HG02610 (cell line): ENCODE measurements at regions not wholly inside any gene's neighbourhood (a gene's known extent, or its start where the extent isn't known, plus 50 kb on each side); places are given as distances from the start of the nearest gene placed in this dataset.
A peak's percentile ranks its signal among the peaks of the same experiment; 100 is the strongest.
"Not testable (repeated sequence)": the region's sequence is repeated elsewhere in the genome, so short reads cannot be mapped to it uniquely, and the experiment has no call there.

Experiments
- ATAC-seq: cut with Tn5 transposase; IDR thresholded peaks from one replicate; pipeline ENCODE4 v1.9.1; 2021; ENCODE audit warnings: mild to moderate bottlenecking, moderate library complexity; ENCODE audit not compliant: unreplicated experiment

DNA sequence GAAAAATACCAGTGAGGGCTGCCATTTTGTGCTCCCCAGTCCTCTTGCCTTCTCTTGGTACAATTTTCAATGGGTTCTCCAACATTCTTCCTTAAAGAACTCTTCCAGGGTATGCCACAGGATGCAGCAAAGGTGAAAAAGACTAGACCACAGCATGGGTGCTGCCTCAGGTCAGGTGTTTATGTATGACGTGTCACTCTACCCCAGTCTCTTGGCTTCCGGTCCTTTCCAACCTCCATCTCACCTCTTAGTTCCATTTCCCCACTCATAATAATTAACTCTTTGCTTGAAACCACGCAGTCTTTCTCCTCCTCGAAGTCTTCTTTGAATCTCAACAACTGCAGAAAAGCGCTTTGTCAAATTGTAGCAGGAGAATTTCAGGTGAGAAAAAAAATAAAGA is 104.7 kb upstream of the TBC1D5 start:
- no peak for ATAC-seq

DNA sequence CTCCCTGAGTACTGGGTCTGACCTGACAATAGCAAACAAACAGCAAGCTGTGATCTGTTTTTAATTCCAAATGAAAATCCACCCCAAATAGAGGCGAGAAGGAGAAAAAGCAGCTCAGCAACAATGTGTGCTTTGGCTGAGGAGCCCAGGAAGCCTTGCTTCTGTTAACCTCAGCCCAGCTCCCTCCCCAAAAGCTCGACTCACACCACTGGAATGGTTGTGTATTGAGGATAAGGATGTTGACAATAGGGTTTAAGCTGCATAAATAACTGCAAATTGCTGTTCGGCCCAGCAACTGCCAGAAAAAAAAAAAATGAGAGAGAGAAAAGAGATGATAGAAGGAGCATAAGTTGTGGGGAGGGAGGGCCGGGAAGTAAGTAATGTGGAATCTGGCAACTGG is 104.0 kb upstream of the TBC1D5 start:
- ATAC-seq: no peak

DNA sequence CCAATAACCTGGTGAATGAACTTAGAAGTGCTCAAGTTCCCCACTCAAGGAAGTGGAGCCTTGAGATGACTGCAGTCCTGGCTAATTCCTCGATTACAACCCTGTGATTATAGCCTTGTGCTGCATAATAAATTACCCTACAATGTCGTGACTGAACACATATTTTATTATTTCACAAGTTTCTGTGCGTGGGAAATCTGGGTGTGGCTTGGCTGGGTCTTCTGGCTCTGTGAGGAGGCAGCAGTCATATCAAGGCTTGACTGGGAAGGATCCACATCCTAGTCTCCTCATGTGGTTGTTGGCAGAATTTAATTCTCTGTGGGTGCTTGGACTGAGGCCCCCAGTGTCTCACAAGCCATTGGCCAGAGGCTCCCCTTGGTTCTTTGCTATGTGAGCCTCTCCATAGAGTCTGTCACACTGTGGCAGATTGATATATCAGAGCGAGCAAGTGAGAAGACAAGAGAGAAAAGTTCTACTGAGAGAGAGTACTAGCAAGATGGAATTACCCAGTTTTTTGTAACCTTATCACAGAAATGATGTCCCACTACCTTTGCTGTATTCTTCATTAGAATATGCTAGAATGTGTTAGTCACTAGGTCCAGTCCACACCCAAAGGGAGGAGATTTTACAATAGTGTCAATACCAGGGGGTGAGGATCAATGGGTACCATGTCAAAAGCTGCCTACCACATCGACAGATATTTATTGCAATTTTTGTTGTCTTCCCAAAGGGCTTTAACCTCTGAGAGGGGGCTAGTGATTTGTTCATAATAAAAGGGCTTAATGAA is 102.8 kb upstream of the TBC1D5 start:
- ATAC-seq: no peak

DNA sequence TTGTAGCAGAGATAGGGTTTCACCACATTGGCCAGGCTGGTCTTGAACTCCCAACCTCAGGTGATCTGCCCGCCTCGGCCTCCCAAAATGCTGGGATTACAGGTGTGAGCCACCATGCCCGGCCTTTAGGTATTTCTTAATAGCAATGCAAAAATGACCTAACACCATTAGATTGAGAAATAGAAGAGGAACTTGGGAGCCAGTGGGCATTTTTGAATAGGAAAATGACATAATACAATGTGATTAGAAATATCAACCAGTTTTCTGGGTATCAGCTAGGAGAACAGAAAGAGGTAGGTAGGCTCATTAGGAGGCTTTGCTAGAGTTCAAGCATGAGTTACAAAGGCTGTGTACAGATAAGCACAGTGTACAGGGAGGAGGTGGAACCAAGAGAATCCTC is 101.8 kb upstream of the TBC1D5 start:
- no peak for ATAC-seq

DNA sequence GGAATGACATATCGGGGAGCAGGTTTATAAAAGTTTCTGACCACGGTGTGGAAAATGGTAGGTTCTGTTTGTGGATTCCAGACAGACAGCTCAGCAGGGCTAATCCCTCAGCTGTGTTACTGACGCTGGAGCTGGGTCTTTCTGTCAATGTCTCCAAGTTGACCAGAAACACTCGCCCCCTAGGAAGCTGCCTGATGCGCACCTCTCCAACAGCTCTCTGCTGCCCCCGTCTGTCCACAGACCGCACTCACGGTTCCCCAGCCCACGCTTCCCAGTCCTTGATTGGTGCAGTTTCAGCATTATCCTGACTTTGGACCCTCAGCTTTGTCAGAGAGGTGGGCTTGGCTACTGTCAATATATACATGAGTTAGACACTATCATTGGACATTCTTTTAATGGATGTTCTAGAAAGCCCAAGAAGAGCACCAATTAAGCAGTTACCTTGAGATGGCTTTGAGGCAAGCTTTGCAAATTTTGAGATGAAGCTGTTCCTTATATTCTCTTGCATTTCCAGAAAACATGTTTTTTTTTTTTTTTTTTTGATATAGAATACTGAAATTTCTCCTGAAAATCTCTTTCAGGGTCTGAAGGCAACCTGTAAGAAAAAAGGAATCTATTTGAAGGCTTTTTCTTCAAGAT is 98.9 kb upstream of the TBC1D5 start:
- ATAC-seq: peak; percentile 83

DNA sequence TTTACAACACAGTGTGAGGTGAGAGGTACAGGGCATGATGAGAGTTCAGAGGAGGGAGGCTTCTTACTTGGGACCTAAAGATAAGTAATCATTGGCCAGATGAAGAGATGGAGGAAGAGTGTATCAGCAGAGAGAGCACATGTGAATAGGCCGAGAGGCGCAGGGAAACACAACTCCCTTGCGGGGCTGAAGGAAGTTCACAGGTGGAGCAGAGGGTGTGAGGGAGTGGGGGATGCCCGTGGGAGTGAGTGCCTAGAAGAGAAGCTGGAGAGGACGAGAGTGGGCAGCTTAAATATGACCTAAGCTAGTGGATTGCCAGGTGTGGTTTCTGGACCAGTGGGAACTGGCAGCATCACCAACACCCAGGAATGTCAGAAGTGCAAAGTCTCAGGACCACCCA is 98.2 kb upstream of the TBC1D5 start:
- ATAC-seq: no peak

DNA sequence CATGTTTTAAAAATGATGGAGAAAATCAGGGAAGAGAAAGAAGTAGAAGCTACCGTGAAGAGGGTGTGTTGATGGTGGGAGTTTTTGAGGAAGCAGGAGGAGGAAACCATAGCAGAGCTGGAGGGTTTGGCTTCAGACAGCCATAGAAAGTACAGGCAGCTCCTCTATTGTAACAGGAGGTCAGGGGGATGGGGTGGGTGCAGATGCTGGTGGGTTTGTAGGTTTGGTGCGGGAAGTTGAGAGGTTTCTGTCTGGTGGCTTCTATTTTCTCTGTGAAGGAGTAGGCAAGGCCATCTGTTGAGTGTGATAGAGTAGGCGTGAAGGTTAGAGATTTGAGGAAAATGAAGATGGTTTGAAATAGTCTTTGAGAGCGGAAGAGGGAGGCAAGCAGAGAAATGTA is 97.7 kb upstream of the TBC1D5 start:
- no peak for ATAC-seq

DNA sequence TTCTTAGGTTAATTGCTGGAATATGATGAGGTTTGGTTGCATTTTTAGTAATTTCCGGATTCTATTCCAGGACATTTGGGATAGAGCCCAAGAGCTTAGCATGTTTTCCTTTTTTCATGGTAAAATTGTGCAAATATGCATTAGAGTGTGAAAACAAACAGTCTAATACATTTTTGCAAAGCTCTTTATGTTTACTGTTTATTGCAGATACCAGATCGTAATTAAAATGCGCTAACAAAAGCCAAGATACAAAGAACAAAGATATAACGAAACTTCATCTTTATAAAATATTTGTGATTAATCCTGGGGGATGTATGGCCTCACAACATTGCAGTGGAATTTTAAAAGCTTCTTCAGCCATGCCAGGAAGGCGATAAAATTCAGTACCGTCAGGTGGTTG is 94.5 kb upstream of the TBC1D5 start:
- ATAC-seq: no peak

DNA sequence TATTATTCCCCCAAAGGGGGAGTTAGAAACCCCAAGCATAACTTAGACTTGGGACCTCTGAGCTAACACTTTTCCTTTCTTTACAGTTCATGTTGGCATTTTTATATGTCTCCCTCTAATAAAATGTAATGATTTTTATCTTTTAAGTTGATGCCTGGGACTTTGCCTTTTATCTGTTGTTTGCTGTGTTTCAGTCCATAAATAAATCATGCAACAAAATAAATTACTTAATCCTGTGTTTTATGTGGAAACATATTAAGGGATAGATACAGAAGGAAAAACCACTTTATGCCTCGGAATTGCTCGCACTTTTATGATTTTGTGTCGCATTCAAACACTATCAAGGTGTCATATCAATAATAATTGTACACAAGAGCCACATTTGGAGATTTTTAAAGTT is 93.7 kb upstream of the TBC1D5 start:
- no peak for ATAC-seq

DNA sequence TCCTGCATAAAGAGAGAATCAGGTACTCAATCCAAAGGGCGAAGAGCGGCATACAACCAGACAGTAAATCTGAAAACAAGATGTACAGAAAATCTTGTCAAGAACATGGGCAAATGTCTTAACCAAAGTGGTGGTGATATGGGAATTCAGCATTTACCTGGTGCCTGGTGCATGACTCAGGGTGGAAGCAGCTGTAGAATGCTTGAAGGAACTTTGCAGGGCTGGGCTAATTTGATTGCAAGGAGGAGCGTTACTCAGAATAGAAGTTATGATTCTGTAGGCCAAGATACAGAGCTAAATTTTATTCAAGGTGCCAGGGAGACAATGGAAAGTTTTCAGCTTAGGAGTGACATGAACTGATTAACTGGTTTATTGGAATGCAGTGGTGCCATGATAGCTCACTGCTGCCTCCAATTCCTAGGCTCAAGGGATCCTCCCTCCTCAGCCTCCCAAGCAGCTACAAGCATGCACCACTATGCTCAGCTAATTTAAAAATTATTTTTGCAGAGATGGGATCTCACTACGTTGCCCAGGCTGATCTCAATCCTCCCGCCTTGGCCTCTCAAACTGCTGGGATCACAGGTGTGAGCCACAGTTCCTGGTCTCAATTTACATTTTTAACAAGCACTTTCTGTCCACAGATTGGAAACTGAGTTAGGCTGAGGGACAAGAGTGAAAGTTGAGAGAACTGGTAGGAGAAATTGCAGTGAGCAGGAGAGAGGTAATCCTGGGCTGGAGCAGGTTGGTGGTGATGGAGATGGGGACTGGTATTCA is 91.5 kb upstream of the TBC1D5 start:
- no peak for ATAC-seq

DNA sequence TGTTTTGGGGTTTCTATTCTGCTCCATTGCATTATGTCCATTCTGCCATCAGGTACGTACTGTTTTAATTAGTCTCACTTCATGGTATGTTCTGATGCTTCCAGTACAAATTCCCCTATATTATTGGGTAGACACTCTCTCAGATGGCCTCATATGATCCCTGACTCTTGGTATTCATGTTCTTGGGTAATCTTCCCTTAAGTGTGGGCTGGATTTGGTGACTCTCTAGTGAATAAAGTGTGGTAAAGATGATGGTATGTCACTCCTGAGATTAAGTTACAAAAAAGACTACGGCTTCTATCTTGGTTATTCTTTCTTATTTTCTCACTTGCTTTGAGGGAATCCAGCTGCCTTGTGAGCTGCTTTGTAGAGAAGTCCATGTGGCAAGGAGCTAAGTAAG is 89.6 kb upstream of the TBC1D5 start:
- ATAC-seq: no peak

DNA sequence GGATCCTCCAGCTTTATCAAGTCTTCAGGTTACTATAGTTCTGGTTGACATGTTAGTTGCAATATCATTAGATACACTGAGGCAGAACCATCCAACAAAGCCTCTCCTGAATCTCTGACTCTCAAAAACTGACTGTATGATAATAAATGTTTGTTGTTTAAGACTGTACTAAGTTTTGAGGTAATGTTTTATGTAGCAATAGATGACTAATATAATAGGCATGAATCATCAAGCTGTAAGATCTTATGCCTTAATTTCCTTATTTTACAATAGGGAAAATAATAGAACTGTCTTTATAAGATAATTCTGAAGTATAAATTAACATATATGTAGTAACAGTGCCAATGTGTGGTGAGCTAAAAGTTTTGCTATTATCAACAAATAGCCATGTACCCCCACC is 88.9 kb upstream of the TBC1D5 start:
- no peak for ATAC-seq

DNA sequence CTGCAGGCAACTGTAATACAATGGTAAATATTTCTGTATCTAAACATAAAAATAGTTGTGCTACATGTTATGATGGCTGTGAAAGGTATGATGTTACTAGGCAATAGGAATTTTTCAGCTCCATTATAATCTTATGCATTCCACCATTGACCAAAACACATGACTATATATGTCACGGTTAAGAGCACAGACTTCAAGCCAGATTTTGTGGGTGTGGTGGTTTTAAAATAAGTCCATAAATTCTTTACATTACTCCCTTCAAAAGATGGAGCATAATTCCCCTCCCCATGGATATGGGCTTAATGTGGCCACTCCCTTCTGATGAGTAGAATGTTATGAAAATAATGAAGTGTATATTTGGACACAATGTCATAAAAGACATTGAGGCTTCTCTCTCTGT is 88.4 kb upstream of the TBC1D5 start:
- ATAC-seq: no peak

DNA sequence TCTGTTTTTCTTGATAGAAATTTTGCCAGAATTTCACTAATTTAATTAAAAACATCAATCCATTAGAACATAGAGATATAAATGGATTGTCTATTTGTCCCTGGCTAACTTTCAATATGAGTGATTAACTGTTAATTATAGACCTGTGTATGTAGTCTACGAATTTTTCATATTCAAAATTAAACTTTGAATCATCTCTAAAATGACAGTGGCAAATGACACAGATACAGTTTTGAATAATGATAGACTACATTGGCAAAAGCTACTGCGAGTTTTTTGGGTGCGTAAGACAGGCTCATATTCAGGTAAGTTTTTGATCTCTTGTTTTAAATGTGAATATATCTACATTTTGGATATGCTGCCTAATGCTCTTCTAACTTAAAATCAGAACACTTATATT is 86.0 kb upstream of the TBC1D5 start:
- no peak for ATAC-seq

DNA sequence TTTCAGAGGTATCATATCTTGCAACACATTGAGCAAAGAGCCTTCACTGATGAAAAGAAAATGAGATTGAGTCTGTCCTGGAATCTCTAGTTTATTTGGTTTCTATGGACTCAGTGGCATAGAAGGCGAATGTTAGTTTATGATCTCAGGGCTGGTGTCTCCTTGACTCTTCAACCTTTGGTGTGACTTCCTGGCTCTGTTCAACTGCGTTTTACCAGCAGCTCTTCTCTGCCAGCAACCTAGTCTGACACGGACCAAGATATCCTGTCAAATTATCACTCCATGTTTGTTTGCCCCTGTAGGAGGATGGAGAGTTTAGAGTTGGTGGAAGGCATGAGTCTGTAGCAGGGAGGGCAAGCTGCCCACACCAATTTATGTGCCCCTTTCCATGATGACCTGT is 82.9 kb upstream of the TBC1D5 start:
- no peak for ATAC-seq

DNA sequence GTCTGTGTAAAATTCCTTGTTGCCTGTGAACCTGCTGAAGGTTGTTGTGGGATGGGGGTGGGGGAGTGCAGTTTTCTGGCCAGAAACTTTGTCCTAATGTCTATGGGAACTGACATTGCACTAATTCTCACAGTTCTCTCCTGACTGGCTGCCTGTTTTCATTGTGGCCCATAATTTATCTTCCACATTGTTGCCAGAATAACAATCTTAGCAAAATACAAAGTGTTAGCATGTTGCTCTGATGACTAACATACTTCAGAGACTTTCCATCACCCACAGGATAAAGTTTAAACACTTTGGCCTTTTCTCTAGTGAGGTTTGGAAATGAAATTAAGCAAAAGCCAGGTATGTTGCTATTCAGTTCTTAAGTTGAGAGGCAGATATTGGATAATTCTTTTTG is 81.4 kb upstream of the TBC1D5 start:
- ATAC-seq: no peak

DNA sequence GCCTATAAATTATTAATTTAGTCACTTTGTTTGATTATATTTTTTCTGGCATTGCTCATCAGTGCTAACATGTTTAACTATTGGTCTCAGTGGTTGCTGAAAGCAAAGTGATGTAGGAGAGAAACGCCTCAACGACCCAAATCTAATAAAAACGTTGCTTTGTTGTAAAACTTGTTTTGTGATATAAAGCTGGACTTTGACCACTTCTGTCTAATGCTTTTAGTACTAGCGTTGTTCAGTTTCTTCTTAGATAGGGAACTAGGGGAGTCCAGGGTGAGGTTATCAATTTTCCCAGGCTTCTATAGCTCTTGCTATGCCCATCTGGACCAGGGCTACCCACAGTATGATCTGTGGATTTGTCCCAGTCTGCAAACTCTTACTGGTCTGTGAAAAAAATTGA is 80.6 kb upstream of the TBC1D5 start:
- ATAC-seq: no peak

DNA sequence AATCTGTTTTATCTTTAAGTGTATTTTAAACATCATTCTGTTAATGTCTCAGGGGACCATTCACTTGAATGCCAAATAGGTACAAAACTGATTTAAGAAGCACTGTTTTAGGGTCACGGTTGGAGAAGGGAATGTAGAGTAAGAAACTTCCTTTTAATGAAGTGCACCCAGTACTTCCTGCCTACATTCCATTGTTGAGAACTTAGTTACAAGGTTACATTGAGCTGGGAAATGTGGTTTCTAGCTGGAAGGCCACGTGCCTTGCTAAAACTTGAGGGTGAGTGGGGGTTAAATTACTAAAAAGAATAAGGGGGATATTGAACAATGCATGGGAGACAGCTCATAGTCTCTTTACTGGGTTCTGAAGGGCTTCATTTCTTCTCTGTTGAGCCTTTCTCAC is 78.3 kb upstream of the TBC1D5 start:
- no peak for ATAC-seq

DNA sequence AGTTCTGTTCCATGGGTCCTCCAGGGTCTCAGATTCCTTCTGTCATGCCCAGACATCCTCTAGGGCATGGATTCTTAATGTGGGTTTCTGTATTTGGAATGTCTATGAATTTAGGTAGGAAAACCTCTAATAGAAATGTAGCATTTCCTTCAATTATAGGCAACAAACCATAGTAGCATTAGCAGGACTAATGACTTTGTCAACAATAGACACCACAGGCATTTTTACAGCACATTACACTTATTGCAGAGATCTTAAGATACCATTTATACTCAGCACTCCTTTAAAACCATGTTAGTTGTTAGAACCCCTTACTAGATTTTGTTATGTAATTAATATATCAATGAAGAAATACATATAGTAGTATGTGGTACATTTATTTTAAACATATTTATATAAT is 77.8 kb upstream of the TBC1D5 start:
- no peak for ATAC-seq

DNA sequence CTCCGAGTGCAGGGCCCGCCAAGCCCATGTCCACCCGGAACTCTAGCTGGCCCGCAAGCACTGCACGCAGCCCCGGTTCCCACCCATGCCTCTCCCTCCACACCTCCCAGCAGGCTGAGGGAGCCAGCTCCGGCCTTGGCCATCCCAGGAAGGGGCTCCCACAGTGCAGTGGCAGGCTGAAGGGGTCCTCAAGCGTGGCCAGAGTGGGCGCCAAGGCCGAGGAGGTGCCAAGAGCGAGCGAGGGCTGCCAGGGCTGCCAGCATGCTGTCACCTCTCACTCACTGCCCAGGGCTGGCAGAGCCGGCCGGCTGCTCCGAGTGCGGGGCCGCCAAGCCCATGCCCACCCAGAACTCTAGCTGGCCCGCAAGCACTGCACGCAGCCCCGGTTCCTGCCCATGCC is 75.5 kb upstream of the TBC1D5 start:
- not testable (repeated sequence) for ATAC-seq

DNA sequence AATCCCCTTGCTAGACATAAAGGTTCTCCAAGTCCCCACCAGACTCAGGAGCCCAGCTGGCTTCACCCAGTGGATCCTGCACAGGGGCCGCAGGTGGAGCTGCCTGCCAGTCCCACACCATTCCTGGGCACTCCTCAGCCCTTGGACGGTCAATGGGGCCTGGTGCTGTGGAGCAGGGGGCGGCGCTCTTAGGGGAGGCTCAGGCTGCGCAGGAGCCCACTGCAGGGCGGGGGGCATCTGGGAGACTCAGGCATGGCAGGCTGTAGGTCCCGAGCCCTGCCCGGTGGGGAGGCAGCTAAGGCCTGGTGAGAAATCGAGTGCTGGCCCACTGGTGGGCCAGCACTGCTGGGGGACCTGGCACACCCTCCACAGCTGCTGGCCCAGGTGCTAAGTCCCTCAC is 75.1 kb upstream of the TBC1D5 start:
- no peak for ATAC-seq

DNA sequence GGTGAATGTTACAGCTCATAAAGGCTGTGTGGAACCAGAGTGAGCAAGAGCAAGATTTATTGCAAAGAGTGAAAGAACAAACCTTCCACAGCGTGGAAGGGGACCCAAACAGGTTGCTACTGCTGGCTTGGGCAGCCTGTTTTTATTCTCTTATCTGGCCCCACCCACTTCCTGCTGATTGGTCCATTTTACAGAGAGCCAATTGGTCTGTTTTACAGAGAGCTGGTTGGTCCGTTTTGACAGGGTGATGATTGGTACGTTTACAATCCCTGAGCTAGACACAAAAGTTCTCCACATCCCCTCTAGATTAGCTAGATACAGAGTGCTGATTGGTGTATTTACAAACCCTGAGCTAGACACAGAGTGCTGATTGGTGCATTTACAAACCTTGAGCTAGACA is 74.4 kb upstream of the TBC1D5 start:
- ATAC-seq: not testable (repeated sequence)
